PFSK-1 (cell line): ENCODE measurements at regions not wholly inside any gene's neighbourhood (a gene's known extent, or its start where the extent isn't known, plus 50 kb on each side); places are given as distances from the start of the nearest gene placed in this dataset.

Source experiments
- FOXP2 ChIP-seq: optimal IDR thresholded peaks from 2 replicates; pipeline ENCODE3; 2011; ENCODE audit warnings: borderline replicate concordance, control low read depth, inconsistent platforms; ENCODE audit not compliant: insufficient read depth; ENCODE audit errors: extremely low read length, extremely low read depth
- POLR2AphosphoS5 ChIP-seq: IDR thresholded peaks from 2 replicates; pipeline ENCODE4 v1.6.1; 2012; ENCODE audit warnings: low read depth, mild to moderate bottlenecking, control low read depth, low read length, moderate library complexity
- REST ChIP-seq, 2 experiments: IDR thresholded peaks; 2 replicates each; pipeline versions ENCODE4 v1.6.1 to v1.8.0; 2011 to 2012; ENCODE audit warnings: low read depth in 2 of 2, low read length in 2 of 2, control low read depth in 1 of 2, inconsistent platforms in 1 of 2, mild to moderate bottlenecking in 1 of 2, moderate library complexity in 1 of 2; ENCODE audit not compliant: insufficient read depth in 1 of 2
- SIN3A ChIP-seq: IDR thresholded peaks from 2 replicates; pipeline ENCODE4 v1.6.1; 2012; ENCODE audit warnings: mild to moderate bottlenecking, low read length, moderate library complexity, borderline replicate concordance; ENCODE audit not compliant: insufficient read depth
- TAF1 ChIP-seq: IDR thresholded peaks from 2 replicates; pipeline ENCODE4 v1.6.1; 2012; ENCODE audit warnings: low read length, control low read depth, borderline replicate concordance; ENCODE audit not compliant: insufficient read depth

DNA sequence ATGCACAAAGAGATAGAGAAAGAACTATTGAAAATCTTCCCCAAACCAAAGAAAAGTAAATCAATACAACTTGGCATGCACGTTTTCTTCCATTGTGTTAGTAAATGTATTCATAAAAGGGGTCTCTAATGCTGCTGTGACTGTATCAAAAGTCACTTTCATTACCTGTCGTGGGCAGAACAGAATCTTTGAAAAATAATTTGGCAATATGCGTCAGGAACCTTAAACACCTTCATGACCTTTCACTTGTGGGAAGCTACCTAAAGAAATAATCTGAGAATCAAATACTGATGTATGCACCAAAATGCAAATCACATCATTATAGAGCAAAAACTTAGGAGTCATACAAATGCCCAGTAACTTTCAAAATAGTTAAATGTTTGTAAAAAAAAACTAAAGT is 105.3 kb downstream of the ARL4C start:
- TF ChIP-seq FOXP2 (no peak), TAF1 (no peak), SIN3A (no peak), POLR2AphosphoS5 (no peak), REST (IDR thresholded peaks at IDR 0.05; ENCODE audit: insufficient read depth in 1 of 2, low read depth in 2 of 2, low read length in 2 of 2) (no peak)

DNA sequence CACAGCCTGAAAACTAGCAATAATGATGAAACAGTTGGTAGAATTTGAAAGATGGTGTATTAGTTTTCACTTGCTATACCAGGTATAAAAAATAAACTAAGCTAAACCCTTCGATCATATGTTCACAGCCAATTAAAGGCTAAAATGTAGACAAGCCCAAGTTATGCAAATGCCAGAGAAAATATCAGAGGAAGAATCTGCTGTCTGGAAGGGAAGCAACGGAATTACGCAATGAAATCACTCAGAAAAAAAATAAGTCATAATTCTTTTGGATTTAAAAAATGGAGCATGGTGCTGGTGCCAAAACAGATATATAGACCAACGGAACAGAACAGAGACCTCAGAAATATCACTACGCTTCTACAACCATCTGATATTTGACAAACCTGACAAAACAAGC is 108.3 kb downstream of the ARL4C start:
- TF ChIP-seq SIN3A (no peak), FOXP2 (no peak), POLR2AphosphoS5 (no peak), TAF1 (no peak), REST (IDR thresholded peaks at IDR 0.05; ENCODE audit: insufficient read depth in 1 of 2, low read depth in 2 of 2, low read length in 2 of 2) (no peak)

DNA sequence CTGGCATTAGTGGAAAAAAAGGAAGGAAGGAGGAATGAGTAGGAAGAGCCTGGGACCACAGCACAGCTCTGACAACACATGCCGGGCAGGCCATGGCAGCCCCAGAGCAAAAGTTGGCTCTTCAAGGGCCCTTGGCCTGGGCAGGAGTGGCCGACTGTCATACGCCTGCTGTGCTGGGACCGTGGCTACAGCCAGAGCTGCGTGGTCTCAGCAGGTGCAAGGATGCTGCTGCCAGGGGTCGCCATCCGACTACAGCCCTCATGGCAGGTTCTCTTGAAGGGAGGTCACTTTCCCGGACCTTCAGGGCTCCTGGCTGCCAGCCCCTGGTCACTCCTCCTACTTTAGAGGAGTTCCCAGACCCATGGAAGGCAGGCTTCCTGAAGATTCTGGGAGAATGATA is 109.9 kb downstream of the ARL4C start:
- TF ChIP-seq FOXP2, result no peak

DNA sequence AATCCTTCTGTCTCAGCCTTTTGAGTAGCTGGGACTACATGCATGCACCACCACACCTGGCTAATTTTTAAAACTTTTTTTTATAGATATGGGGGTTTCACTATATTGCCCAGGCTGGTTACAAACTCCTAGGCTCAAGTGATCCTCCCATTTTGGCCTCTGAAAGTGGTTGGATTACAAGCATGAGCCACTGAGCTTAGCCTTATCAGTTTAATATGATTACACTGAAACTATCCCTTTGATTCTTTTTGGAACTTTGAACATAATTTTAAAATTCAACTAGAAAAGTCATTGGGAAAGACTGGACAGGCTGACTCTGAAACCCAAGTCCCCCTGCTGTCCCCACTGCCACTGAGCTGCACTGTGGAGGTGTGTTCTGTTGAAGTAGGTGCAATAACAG is 114.8 kb downstream of the ARL4C start:
- no peak for TF ChIP-seq SIN3A
- TF ChIP-seq TAF1, result no peak
- no peak for TF ChIP-seq POLR2AphosphoS5
- TF ChIP-seq REST (IDR thresholded peaks at IDR 0.05; ENCODE audit: insufficient read depth in 1 of 2, low read depth in 2 of 2, low read length in 2 of 2), result no peak
- TF ChIP-seq FOXP2, result no peak

GRCh38 chr2:234378440-234378839 is 118.4 kb downstream of the ARL4C start:
- TF ChIP-seq REST (IDR thresholded peaks at IDR 0.05; ENCODE audit: insufficient read depth in 1 of 2, low read depth in 2 of 2, low read length in 2 of 2) (no peak), SIN3A (no peak), FOXP2 (no peak), POLR2AphosphoS5 (no peak), TAF1 (no peak)

DNA sequence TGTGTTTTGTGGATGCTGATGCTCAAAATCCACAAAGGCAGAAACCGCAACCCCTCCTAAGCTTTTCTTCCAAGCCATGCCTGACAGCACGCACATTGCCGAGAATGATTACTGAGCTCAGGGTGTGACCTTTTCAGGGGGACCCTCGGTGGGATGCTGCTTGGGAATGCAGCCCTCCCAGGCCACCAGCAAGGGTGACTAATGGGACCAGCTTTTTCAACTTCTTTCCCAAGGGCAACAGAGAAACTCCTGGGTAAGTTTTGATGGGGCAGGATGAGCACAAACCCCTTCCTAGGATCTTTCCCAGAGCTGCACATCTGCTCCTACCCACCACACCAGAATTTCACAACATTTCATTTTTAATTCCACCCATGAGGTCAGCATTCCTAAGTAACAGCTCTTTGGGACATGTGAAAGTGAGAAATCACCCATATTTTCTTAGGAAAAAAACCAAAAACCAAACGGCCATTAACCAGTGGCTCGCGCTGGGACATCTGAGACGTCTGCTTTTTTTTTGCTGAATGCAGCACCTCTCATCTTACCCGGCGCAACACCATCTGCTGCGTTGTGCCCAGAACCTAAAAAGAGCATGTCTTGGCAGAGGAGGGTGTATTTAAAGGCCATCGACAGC is 119.0 kb downstream of the ARL4C start:
- TF ChIP-seq TAF1, result no peak
- no peak for TF ChIP-seq POLR2AphosphoS5
- no peak for TF ChIP-seq SIN3A
- no peak for TF ChIP-seq REST (IDR thresholded peaks at IDR 0.05; ENCODE audit: insufficient read depth in 1 of 2, low read depth in 2 of 2, low read length in 2 of 2)
- TF ChIP-seq FOXP2, result no peak
